ENCODE measurements at regions not wholly inside any gene's neighbourhood (a gene's known extent, or its start where the extent isn't known, plus 50 kb on each side); places are given as distances from the start of the nearest gene placed in this dataset.

DNA sequence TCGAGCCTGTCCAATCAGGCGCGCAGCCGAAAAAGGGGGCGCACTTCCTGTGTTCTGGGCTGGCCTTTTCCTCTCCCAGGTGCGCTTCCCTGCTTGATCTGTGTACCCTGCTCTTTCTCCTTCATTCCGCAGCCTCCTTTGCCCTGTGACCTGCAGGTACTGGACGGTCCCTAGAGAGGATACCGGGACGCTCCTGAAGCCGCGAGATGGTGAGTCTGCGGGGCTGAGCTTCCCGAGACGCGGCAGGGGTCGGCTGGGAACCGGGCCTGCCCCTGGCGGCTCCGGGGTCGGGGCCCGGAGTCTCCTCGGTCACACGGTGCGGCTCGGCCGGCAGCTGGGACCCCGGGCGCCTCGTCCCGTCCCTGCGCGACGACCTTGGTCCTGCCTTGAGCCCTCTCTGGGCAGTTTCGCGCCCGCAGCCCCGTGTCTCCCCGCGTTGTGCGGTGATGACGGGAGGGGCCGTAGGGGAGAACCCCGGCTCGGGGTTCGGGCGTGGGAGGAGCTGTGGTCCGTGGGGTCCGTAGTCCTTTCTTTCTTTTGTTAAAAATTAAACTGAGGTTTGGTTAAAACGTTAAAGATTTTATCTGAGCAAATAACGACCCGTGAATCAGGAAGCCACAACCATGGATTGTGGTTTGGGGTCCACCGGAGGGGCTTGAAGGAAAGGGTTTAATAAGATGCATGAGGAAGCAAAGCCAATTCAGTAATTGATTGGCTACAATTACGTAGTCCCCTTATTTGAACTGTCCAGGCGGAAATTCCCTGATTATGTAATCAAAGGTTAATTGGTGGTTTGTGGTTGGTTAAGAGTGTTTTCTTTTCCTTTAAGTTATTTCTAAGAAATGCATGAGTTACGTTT lies 172.8 kb upstream of the ZNF267 start:
- peak overlapping the region in 1 of 2 experiments; percentile 50; a peak in 1 of 4 replicates for H3K27ac ChIP-seq (ENCODE audit: low read depth in 2 of 2, low read length in 1 of 2)
- no peaks in the 10 kb centered on the region for H4K20me1 ChIP-seq (ENCODE audit: insufficient read depth)
- H3K9me3 ChIP-seq, result no peaks in the 10 kb centered on the region
- no peaks in the 10 kb centered on the region for H3K27me3 ChIP-seq (ENCODE audit: insufficient read depth)
- ChIA-PET POLR2A (interaction anchor here (5.5 kb wide), 1 partner anchor 13 kb away, joined by 25 read pairs; a partner anchor contains a TSS), CTCF (interaction anchor here (0.9 to 1.5 kb wide), 4 partner anchors 23 to 240 kb away, joined by 3 to 4 read pairs (median 3); no protein-coding TSS in a partner anchor)
- H3F3A ChIP-seq (replicated peaks; ENCODE audit: insufficient read depth), result no peaks in the 10 kb centered on the region
- peak overlapping the region; percentile 88 for H2AFZ ChIP-seq (ENCODE audit: low read depth)
- peak overlapping the region; percentile 67 for H3K9ac ChIP-seq
- no peaks in the 10 kb centered on the region for H3K9me2 ChIP-seq
- H3K79me2 ChIP-seq (ENCODE audit: insufficient read depth), result peaks cover 7% of the 10 kb centered on the region
- DNase-seq, result peak; percentile 77
- H3K4me3 ChIP-seq (ENCODE audit: low read depth in 2 of 2, low read length in 1 of 2), result peak overlapping the region; percentile 81 to 98
- TF ChIP-seq, protein P1, sequence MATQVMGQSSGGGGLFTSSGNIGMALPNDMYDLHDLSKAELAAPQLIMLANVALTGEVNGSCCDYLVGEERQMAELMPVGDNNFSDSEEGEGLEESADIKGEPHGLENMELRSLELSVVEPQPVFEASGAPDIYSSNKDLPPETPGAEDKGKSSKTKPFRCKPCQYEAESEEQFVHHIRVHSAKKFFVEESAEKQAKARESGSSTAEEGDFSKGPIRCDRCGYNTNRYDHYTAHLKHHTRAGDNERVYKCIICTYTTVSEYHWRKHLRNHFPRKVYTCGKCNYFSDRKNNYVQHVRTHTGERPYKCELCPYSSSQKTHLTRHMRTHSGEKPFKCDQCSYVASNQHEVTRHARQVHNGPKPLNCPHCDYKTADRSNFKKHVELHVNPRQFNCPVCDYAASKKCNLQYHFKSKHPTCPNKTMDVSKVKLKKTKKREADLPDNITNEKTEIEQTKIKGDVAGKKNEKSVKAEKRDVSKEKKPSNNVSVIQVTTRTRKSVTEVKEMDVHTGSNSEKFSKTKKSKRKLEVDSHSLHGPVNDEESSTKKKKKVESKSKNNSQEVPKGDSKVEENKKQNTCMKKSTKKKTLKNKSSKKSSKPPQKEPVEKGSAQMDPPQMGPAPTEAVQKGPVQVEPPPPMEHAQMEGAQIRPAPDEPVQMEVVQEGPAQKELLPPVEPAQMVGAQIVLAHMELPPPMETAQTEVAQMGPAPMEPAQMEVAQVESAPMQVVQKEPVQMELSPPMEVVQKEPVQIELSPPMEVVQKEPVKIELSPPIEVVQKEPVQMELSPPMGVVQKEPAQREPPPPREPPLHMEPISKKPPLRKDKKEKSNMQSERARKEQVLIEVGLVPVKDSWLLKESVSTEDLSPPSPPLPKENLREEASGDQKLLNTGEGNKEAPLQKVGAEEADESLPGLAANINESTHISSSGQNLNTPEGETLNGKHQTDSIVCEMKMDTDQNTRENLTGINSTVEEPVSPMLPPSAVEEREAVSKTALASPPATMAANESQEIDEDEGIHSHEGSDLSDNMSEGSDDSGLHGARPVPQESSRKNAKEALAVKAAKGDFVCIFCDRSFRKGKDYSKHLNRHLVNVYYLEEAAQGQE (IDR thresholded peaks at IDR 0.05; ENCODE audit: low read depth, low read length), result no peak
- TF ChIP-seq GABPA (IDR thresholded peaks at IDR 0.05; ENCODE audit: low read depth), result peak; percentile 77
- TF ChIP-seq ELF1 (IDR thresholded peaks at IDR 0.05), result peak; percentile 73; the same call in 1 of the 2 replicates
- TF ChIP-seq, protein P2, sequence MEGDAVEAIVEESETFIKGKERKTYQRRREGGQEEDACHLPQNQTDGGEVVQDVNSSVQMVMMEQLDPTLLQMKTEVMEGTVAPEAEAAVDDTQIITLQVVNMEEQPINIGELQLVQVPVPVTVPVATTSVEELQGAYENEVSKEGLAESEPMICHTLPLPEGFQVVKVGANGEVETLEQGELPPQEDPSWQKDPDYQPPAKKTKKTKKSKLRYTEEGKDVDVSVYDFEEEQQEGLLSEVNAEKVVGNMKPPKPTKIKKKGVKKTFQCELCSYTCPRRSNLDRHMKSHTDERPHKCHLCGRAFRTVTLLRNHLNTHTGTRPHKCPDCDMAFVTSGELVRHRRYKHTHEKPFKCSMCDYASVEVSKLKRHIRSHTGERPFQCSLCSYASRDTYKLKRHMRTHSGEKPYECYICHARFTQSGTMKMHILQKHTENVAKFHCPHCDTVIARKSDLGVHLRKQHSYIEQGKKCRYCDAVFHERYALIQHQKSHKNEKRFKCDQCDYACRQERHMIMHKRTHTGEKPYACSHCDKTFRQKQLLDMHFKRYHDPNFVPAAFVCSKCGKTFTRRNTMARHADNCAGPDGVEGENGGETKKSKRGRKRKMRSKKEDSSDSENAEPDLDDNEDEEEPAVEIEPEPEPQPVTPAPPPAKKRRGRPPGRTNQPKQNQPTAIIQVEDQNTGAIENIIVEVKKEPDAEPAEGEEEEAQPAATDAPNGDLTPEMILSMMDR (IDR thresholded peaks at IDR 0.05), result peak; percentile 29
- TF ChIP-seq, protein P3, sequence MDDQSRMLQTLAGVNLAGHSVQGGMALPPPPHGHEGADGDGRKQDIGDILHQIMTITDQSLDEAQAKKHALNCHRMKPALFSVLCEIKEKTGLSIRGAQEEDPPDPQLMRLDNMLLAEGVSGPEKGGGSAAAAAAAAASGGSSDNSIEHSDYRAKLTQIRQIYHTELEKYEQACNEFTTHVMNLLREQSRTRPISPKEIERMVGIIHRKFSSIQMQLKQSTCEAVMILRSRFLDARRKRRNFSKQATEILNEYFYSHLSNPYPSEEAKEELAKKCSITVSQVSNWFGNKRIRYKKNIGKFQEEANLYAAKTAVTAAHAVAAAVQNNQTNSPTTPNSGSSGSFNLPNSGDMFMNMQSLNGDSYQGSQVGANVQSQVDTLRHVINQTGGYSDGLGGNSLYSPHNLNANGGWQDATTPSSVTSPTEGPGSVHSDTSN (IDR thresholded peaks at IDR 0.05), result no peak
- TF ChIP-seq, protein P4, sequence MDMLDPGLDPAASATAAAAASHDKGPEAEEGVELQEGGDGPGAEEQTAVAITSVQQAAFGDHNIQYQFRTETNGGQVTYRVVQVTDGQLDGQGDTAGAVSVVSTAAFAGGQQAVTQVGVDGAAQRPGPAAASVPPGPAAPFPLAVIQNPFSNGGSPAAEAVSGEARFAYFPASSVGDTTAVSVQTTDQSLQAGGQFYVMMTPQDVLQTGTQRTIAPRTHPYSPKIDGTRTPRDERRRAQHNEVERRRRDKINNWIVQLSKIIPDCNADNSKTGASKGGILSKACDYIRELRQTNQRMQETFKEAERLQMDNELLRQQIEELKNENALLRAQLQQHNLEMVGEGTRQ (IDR thresholded peaks at IDR 0.05; ENCODE audit: borderline replicate concordance, low read depth, low read length), result no peak
- TF ChIP-seq CHD2 (IDR thresholded peaks at IDR 0.05; ENCODE audit: low read length, partially characterized antibody), result peak; percentile 46
- TF ChIP-seq POLR2AphosphoS5 (IDR thresholded peaks at IDR 0.05; ENCODE audit: low read depth, low read length), result peak; percentile 52; the same call in 1 of the 2 replicates
- TF ChIP-seq NFIC (IDR thresholded peaks at IDR 0.05; ENCODE audit: borderline replicate concordance), result no peak
- TF ChIP-seq EP300 (IDR thresholded peaks at IDR 0.05; ENCODE audit: borderline replicate concordance in 1 of 2, low read depth in 1 of 2, low read length in 1 of 2), result no peak
- TF ChIP-seq MXI1 (IDR thresholded peaks at IDR 0.05; ENCODE audit: low read depth, low read length), result peak; percentile 10; the same call in 1 of the 2 replicates
- TF ChIP-seq FOXM1 (IDR thresholded peaks at IDR 0.05; ENCODE audit: low read depth), result no peak
- 0 out of 2 replicates have a peak, but pooled peaks have one; percentile 16 for TF ChIP-seq RFX5 (IDR thresholded peaks at IDR 0.05; ENCODE audit: low read length)
- TF ChIP-seq, protein P5, sequence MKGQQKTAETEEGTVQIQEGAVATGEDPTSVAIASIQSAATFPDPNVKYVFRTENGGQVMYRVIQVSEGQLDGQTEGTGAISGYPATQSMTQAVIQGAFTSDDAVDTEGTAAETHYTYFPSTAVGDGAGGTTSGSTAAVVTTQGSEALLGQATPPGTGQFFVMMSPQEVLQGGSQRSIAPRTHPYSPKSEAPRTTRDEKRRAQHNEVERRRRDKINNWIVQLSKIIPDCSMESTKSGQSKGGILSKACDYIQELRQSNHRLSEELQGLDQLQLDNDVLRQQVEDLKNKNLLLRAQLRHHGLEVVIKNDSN (IDR thresholded peaks at IDR 0.05; ENCODE audit: borderline replicate concordance, low read depth), result no peak
- peak overlapping the region; percentile 79 for H3K4me2 ChIP-seq
- H3K4me1 ChIP-seq (ENCODE audit: control insufficient read depth in 1 of 2, insufficient read depth in 2 of 2, low read depth in 1 of 2, low read length in 1 of 2), result peaks cover 0 to 8% of the 10 kb centered on the region in 2 experiments; a peak in 2 of 4 replicates
- 3% methylated on average over 34 of the region's 56 CpGs for WGBS (ENCODE audit: low lambda C conversion rate)
- peaks cover 0 to 27% of the 10 kb centered on the region in 2 experiments for H3K36me3 ChIP-seq (replicated peaks in 1 of 2; ENCODE audit: control insufficient read depth in 1 of 2, insufficient read depth in 2 of 2, low read length in 1 of 2)
